ENCODE measurements at regions not wholly inside any gene's neighbourhood (a gene's known extent, or its start where the extent isn't known, plus 50 kb on each side); places are given as distances from the start of the nearest gene placed in this dataset.

- whole genome bisulfite sequencing, 2 experiments (ENCODE audit: insufficient coverage in 2 of 2): 94 to 100% methylated on average over 1 to 2 of the region's 3 CpGs
- H3K9me3 ChIP-seq (ENCODE audit: control insufficient read depth, low read length): no peaks in the 10 kb centered on the region
- peaks cover 9% of the 10 kb centered on the region for H3K36me3 ChIP-seq (ENCODE audit: control insufficient read depth, insufficient read depth, low read length)
- no peak overlapping the region for H3K27ac ChIP-seq (ENCODE audit: low read depth, low read length, severe bottlenecking)
- H3K4me3 ChIP-seq (ENCODE audit: extremely low read depth, insufficient read depth, low read length, poor library complexity, severe bottlenecking): no peak overlapping the region
- peaks cover 9% of the 10 kb centered on the region for H3K4me1 ChIP-seq (ENCODE audit: control insufficient read depth, insufficient read depth, low read length, poor library complexity, severe bottlenecking)
Observed at GRCh38 chr6:21668795-21669194, 75.2 kb downstream of the SOX4 start.

DNA sequence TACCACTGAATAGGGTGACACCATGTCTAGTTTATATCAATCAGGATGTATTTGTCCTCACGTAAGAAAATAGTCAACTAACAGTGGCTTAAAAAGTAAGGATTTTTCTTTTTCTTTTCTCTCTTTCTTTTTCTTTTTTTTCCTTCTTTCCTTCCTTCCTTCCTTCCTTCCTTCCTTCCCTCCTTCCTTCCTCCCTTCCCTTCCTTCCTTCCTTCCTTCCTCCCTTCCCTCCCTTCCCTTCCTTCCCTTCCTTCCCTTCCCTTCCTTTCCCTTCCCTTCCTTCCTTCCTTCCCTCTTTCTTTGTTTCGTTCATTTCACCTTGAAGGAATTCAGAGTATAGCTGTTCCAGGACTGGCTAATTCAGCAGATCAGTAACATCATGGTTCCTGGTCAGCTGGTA lies 83.2 kb downstream of the SOX4 start:
- Histone ChIP-seq H3K4me1 (ENCODE audit: control insufficient read depth, insufficient read depth, low read length, poor library complexity, severe bottlenecking) (peaks cover 14% of the 10 kb centered on the region), H3K27ac (ENCODE audit: low read depth, low read length, severe bottlenecking) (no peak overlapping the region), H3K4me3 (ENCODE audit: extremely low read depth, insufficient read depth, low read length, poor library complexity, severe bottlenecking) (no peak overlapping the region), H3K9me3 (ENCODE audit: control insufficient read depth, low read length) (no peaks in the 10 kb centered on the region), H3K36me3 (ENCODE audit: control insufficient read depth, insufficient read depth, low read length) (peaks cover 10% of the 10 kb centered on the region)
- WGBS, 2 experiments (ENCODE audit: insufficient coverage in 2 of 2): 100% methylated on average over 1 of the region's 2 CpGs; no CpG with 5 or more reads in 1 of the 2 experiments

- H3K4me3 ChIP-seq (ENCODE audit: extremely low read depth, insufficient read depth, low read length, poor library complexity, severe bottlenecking): no peak overlapping the region
- H3K9me3 ChIP-seq (ENCODE audit: control insufficient read depth, low read length): no peaks in the 10 kb centered on the region
- peaks cover 3% of the 10 kb centered on the region for H3K36me3 ChIP-seq (ENCODE audit: control insufficient read depth, insufficient read depth, low read length)
- 51 to 62% methylated on average over 3 to 4 of the region's 6 CpGs for WGBS, 2 experiments (ENCODE audit: insufficient coverage in 2 of 2)
- peak overlapping the region; percentile 90 for H3K27ac ChIP-seq (ENCODE audit: low read depth, low read length, severe bottlenecking)
- H3K4me1 ChIP-seq (ENCODE audit: control insufficient read depth, insufficient read depth, low read length, poor library complexity, severe bottlenecking): peaks cover 14% of the 10 kb centered on the region
Observed at GRCh38 chr6:21678990-21679389, 85.4 kb downstream of the SOX4 start.

GRCh38 chr6:21679761-21680265 lies 86.3 kb downstream of the SOX4 start:
- WGBS, 2 experiments (ENCODE audit: insufficient coverage in 2 of 2): 77 to 100% methylated on average over 1 to 2 of the region's 2 CpGs
- Histone ChIP-seq H3K4me1 (ENCODE audit: control insufficient read depth, insufficient read depth, low read length, poor library complexity, severe bottlenecking) (peaks cover 14% of the 10 kb centered on the region), H3K9me3 (ENCODE audit: control insufficient read depth, low read length) (no peaks in the 10 kb centered on the region), H3K4me3 (ENCODE audit: extremely low read depth, insufficient read depth, low read length, poor library complexity, severe bottlenecking) (no peak overlapping the region), H3K27ac (ENCODE audit: low read depth, low read length, severe bottlenecking) (peak overlapping the region; percentile 90), H3K36me3 (ENCODE audit: control insufficient read depth, insufficient read depth, low read length) (peaks cover 4% of the 10 kb centered on the region)

- Histone ChIP-seq H3K27ac (ENCODE audit: low read depth, low read length, severe bottlenecking) (no peak overlapping the region), H3K4me3 (ENCODE audit: extremely low read depth, insufficient read depth, low read length, poor library complexity, severe bottlenecking) (no peak overlapping the region), H3K9me3 (ENCODE audit: control insufficient read depth, low read length) (no peaks in the 10 kb centered on the region), H3K4me1 (ENCODE audit: control insufficient read depth, insufficient read depth, low read length, poor library complexity, severe bottlenecking) (peaks cover 14% of the 10 kb centered on the region), H3K36me3 (ENCODE audit: control insufficient read depth, insufficient read depth, low read length) (peaks cover 4% of the 10 kb centered on the region)
- WGBS, 2 experiments (ENCODE audit: insufficient coverage in 2 of 2): 87 to 100% methylated on average over 3 to 4 of the region's 4 CpGs
Observed at GRCh38 chr6:21680611-21681010, 87.1 kb downstream of the SOX4 start.

- Histone ChIP-seq H3K9me3 (ENCODE audit: control insufficient read depth, low read length) (peaks cover 12% of the 10 kb centered on the region), H3K4me1 (ENCODE audit: control insufficient read depth, insufficient read depth, low read length, poor library complexity, severe bottlenecking) (peaks cover 8% of the 10 kb centered on the region), H3K4me3 (ENCODE audit: extremely low read depth, insufficient read depth, low read length, poor library complexity, severe bottlenecking) (no peak overlapping the region), H3K36me3 (ENCODE audit: control insufficient read depth, insufficient read depth, low read length) (peaks cover 12% of the 10 kb centered on the region), H3K27ac (ENCODE audit: low read depth, low read length, severe bottlenecking) (no peak overlapping the region)
Observed at GRCh38 chr6:21690489-21690888, 96.9 kb downstream of the SOX4 start.

DNA sequence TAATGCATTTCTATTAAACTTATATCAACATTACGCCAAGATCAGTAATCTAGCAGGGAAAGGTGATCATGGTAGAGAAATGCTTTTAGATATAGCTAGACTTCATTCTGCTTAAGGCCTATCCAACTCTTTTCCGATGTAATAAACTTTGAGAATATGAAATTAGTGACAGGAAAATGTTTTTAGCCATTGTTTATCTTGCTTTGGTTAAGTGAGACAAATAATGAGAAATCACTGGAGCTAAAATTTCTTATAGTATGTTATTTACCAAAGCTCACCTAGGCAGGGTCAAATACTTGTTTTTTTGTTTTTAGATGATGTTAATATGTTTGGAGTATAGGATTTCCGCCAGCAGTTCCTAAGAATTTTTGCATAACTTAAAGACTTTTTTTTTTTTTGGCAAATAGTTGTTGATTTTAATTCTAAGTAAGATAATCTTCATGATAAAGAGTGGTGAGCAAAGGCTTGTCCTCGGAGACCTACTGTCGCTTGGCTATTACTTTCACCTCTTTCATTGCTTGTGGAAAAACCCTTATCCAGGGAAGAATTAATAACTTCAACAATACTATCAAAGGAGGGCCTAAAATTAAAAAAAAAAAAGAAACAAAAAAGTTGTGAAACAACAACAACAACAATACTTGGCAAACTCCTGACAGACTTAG lies 98.3 kb downstream of the SOX4 start:
- Histone ChIP-seq H3K4me3 (ENCODE audit: extremely low read depth, insufficient read depth, low read length, poor library complexity, severe bottlenecking) (no peak overlapping the region), H3K9me3 (ENCODE audit: control insufficient read depth, low read length) (peaks cover 12% of the 10 kb centered on the region), H3K4me1 (ENCODE audit: control insufficient read depth, insufficient read depth, low read length, poor library complexity, severe bottlenecking) (peaks cover 8% of the 10 kb centered on the region), H3K36me3 (ENCODE audit: control insufficient read depth, insufficient read depth, low read length) (peaks cover 12% of the 10 kb centered on the region), H3K27ac (ENCODE audit: low read depth, low read length, severe bottlenecking) (no peak overlapping the region)
- no CpG with 5 or more reads among the region's 5 CpGs for WGBS, 2 experiments (ENCODE audit: insufficient coverage in 2 of 2)

DNA sequence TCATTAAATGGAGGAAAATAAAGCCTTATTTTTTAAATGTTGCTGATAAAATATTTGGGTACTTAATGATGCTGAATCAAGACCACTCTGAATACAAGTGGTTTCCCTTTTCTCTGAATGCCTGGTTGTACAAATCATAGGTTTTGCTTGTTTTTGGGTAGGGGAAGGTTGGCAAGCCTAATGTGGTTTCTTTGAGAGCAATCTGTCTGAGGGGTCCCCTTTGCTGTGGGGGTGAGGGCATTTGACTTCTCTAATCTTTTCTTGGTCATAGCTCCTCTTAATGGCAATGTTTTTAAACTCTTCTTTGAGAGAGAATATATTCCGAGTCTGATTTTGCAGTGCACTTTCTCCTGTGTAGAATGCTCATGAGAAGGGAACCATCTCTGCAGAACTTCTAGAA lies 99.2 kb downstream of the SOX4 start:
- Histone ChIP-seq H3K36me3 (ENCODE audit: control insufficient read depth, insufficient read depth, low read length) (peaks cover 7% of the 10 kb centered on the region), H3K4me3 (ENCODE audit: extremely low read depth, insufficient read depth, low read length, poor library complexity, severe bottlenecking) (no peak overlapping the region), H3K4me1 (ENCODE audit: control insufficient read depth, insufficient read depth, low read length, poor library complexity, severe bottlenecking) (peaks cover 8% of the 10 kb centered on the region), H3K27ac (ENCODE audit: low read depth, low read length, severe bottlenecking) (no peak overlapping the region), H3K9me3 (ENCODE audit: control insufficient read depth, low read length) (peaks cover 7% of the 10 kb centered on the region)
- 80% methylated on average over 1 of the region's 1 CpG; no CpG with 5 or more reads in 1 of the 2 experiments for WGBS, 2 experiments (ENCODE audit: insufficient coverage in 2 of 2)

- no peaks in the 10 kb centered on the region for H3K9me3 ChIP-seq (ENCODE audit: control insufficient read depth, low read length)
- H3K27ac ChIP-seq (ENCODE audit: low read depth, low read length, severe bottlenecking): no peak overlapping the region
- H3K36me3 ChIP-seq (ENCODE audit: control insufficient read depth, insufficient read depth, low read length): no peaks in the 10 kb centered on the region
- peaks cover 8% of the 10 kb centered on the region for H3K4me1 ChIP-seq (ENCODE audit: control insufficient read depth, insufficient read depth, low read length, poor library complexity, severe bottlenecking)
- no peak overlapping the region for H3K4me3 ChIP-seq (ENCODE audit: extremely low read depth, insufficient read depth, low read length, poor library complexity, severe bottlenecking)
- WGBS, 2 experiments (ENCODE audit: insufficient coverage in 2 of 2): no CpG with 5 or more reads among the region's 2 CpGs
Observed at GRCh38 chr6:21694168-21694567, 100.6 kb downstream of the SOX4 start.

- Histone ChIP-seq H3K4me3 (ENCODE audit: extremely low read depth, insufficient read depth, low read length, poor library complexity, severe bottlenecking) (no peak overlapping the region), H3K4me1 (ENCODE audit: control insufficient read depth, insufficient read depth, low read length, poor library complexity, severe bottlenecking) (peaks cover 14% of the 10 kb centered on the region), H3K9me3 (ENCODE audit: control insufficient read depth, low read length) (peaks cover 3% of the 10 kb centered on the region), H3K27ac (ENCODE audit: low read depth, low read length, severe bottlenecking) (no peak overlapping the region), H3K36me3 (ENCODE audit: control insufficient read depth, insufficient read depth, low read length) (no peaks in the 10 kb centered on the region)
- WGBS, 2 experiments (ENCODE audit: insufficient coverage in 2 of 2): no CpG with 5 or more reads among the region's 3 CpGs
Observed at GRCh38 chr6:21707524-21708319, 114.2 kb downstream of the SOX4 start.

DNA sequence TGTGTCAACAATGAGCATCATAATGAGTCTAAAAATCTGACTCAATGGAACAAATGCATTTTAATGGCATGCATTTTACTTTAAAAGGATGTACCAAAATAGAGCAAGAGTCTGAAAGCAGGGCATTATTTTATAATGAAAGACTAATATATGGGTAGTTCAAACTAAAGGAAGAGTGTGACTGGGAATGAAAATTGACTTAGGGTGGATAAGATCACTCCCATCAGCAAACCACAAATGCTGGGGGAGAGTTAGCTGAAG lies 114.7 kb downstream of the SOX4 start:
- H3K4me1 ChIP-seq (ENCODE audit: control insufficient read depth, insufficient read depth, low read length, poor library complexity, severe bottlenecking): peaks cover 14% of the 10 kb centered on the region
- H3K27ac ChIP-seq (ENCODE audit: low read depth, low read length, severe bottlenecking): no peak overlapping the region
- H3K4me3 ChIP-seq (ENCODE audit: extremely low read depth, insufficient read depth, low read length, poor library complexity, severe bottlenecking): no peak overlapping the region
- no peaks in the 10 kb centered on the region for H3K36me3 ChIP-seq (ENCODE audit: control insufficient read depth, insufficient read depth, low read length)
- H3K9me3 ChIP-seq (ENCODE audit: control insufficient read depth, low read length): peaks cover 3% of the 10 kb centered on the region

Data from mesodermal cell (in vitro differentiated cells).